ENCODE measurements at regions not wholly inside any gene's neighbourhood (a gene's known extent, or its start where the extent isn't known, plus 50 kb on each side); places are given as distances from the start of the nearest gene placed in this dataset.

- no peak for FAIRE-seq
- H3K36me3 Mint-ChIP-seq (ENCODE audit: low read depth, unreplicated experiment), result no peaks in the 10 kb centered on the region
- no peak overlapping the region for H3K4me2 ChIP-seq (ENCODE audit: low read length)
- H2AFZ ChIP-seq (ENCODE audit: low read depth, low read length), result no peak overlapping the region
- H4K20me1 ChIP-seq (ENCODE audit: insufficient read depth, low read length), result no peaks in the 10 kb centered on the region
- no peaks in the 10 kb centered on the region for H3K27me3 Mint-ChIP-seq (ENCODE audit: low read depth, unreplicated experiment)
- no peaks in the 10 kb centered on the region for H3K4me1 Mint-ChIP-seq (ENCODE audit: low read depth, unreplicated experiment)
- no peak for TF ChIP-seq EZH2 (IDR thresholded peaks at IDR 0.05; ENCODE audit: insufficient read depth, low read length)
- TF ChIP-seq, protein P1, sequence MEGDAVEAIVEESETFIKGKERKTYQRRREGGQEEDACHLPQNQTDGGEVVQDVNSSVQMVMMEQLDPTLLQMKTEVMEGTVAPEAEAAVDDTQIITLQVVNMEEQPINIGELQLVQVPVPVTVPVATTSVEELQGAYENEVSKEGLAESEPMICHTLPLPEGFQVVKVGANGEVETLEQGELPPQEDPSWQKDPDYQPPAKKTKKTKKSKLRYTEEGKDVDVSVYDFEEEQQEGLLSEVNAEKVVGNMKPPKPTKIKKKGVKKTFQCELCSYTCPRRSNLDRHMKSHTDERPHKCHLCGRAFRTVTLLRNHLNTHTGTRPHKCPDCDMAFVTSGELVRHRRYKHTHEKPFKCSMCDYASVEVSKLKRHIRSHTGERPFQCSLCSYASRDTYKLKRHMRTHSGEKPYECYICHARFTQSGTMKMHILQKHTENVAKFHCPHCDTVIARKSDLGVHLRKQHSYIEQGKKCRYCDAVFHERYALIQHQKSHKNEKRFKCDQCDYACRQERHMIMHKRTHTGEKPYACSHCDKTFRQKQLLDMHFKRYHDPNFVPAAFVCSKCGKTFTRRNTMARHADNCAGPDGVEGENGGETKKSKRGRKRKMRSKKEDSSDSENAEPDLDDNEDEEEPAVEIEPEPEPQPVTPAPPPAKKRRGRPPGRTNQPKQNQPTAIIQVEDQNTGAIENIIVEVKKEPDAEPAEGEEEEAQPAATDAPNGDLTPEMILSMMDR (IDR thresholded peaks at IDR 0.05; ENCODE audit: insufficient read depth, low read depth, low read length), result no peak
- H3K36me3 ChIP-seq (ENCODE audit: insufficient read depth, low read length), result no peaks in the 10 kb centered on the region
- no peaks in the 10 kb centered on the region for H3K4me1 ChIP-seq (ENCODE audit: insufficient read depth, low read length)
- no peaks in the 10 kb centered on the region for H3K27me3 ChIP-seq (ENCODE audit: insufficient read depth, low read length)
- no peak overlapping the region for H3K27ac Mint-ChIP-seq (ENCODE audit: unreplicated experiment)
- DNase-seq (ENCODE audit: low read depth), result no peak
- no peaks in the 10 kb centered on the region for H3K79me2 ChIP-seq (ENCODE audit: insufficient read depth, low read length)
- H3K4me3 Mint-ChIP-seq (ENCODE audit: unreplicated experiment), result no peak overlapping the region
- no peak overlapping the region for H3K9ac ChIP-seq (ENCODE audit: low read length)
- no peak overlapping the region for H3K27ac ChIP-seq (ENCODE audit: low read depth, low read length)
- H3K9me3 Mint-ChIP-seq (ENCODE audit: unreplicated experiment), result peaks cover 1% of the 10 kb centered on the region
- H3K4me3 ChIP-seq (ENCODE audit: insufficient read depth, low read depth, low read length), result no peak overlapping the region
- no peaks in the 10 kb centered on the region for H3K9me3 ChIP-seq (ENCODE audit: insufficient read depth, low read depth, low read length)
Measured at GRCh38 chr4:178259566-178259965, 817.3 kb upstream of the AGA start.

- H4K20me1 ChIP-seq (ENCODE audit: insufficient read depth, low read length), result no peaks in the 10 kb centered on the region
- H3K4me2 ChIP-seq (ENCODE audit: low read length), result no peak overlapping the region
- no peak overlapping the region for H3K4me3 Mint-ChIP-seq (ENCODE audit: unreplicated experiment)
- FAIRE-seq, result no peak
- no peak overlapping the region for H3K27ac ChIP-seq (ENCODE audit: low read depth, low read length)
- H3K9me3 ChIP-seq (ENCODE audit: insufficient read depth, low read depth, low read length), result no peaks in the 10 kb centered on the region
- H3K9me3 Mint-ChIP-seq (ENCODE audit: unreplicated experiment), result peaks cover 1% of the 10 kb centered on the region
- no peaks in the 10 kb centered on the region for H3K27me3 Mint-ChIP-seq (ENCODE audit: low read depth, unreplicated experiment)
- no peak overlapping the region for H3K27ac Mint-ChIP-seq (ENCODE audit: unreplicated experiment)
- H2AFZ ChIP-seq (ENCODE audit: low read depth, low read length), result no peak overlapping the region
- H3K9ac ChIP-seq (ENCODE audit: low read length), result no peak overlapping the region
- H3K4me1 ChIP-seq (ENCODE audit: insufficient read depth, low read length), result no peaks in the 10 kb centered on the region
- H3K79me2 ChIP-seq (ENCODE audit: insufficient read depth, low read length), result no peaks in the 10 kb centered on the region
- no peak for DNase-seq (ENCODE audit: low read depth)
- no peaks in the 10 kb centered on the region for H3K36me3 Mint-ChIP-seq (ENCODE audit: low read depth, unreplicated experiment)
- TF ChIP-seq EZH2 (IDR thresholded peaks at IDR 0.05; ENCODE audit: insufficient read depth, low read length), result no peak
- TF ChIP-seq, protein P1 (IDR thresholded peaks at IDR 0.05; ENCODE audit: insufficient read depth, low read depth, low read length), result no peak
- H3K4me3 ChIP-seq (ENCODE audit: insufficient read depth, low read depth, low read length), result no peak overlapping the region
- no peaks in the 10 kb centered on the region for H3K36me3 ChIP-seq (ENCODE audit: insufficient read depth, low read length)
- H3K4me1 Mint-ChIP-seq (ENCODE audit: low read depth, unreplicated experiment), result no peaks in the 10 kb centered on the region
- H3K27me3 ChIP-seq (ENCODE audit: insufficient read depth, low read length), result no peaks in the 10 kb centered on the region
Measured at GRCh38 chr4:178264001-178264400, 821.8 kb upstream of the AGA start.

- Histone ChIP-seq H3K4me2 (ENCODE audit: low read length) (no peak overlapping the region), H3K79me2 (ENCODE audit: insufficient read depth, low read length) (no peaks in the 10 kb centered on the region), H3K27me3 (ENCODE audit: insufficient read depth, low read length) (no peaks in the 10 kb centered on the region), H3K36me3 (ENCODE audit: insufficient read depth, low read length) (no peaks in the 10 kb centered on the region), H3K9ac (ENCODE audit: low read length) (no peak overlapping the region), H3K27ac (ENCODE audit: low read depth, low read length) (no peak overlapping the region), H3K9me3 (ENCODE audit: insufficient read depth, low read depth, low read length) (no peaks in the 10 kb centered on the region), H2AFZ (ENCODE audit: low read depth, low read length) (no peak overlapping the region), H3K4me1 (ENCODE audit: insufficient read depth, low read length) (no peaks in the 10 kb centered on the region), H4K20me1 (ENCODE audit: insufficient read depth, low read length) (no peaks in the 10 kb centered on the region), H3K4me3 (ENCODE audit: insufficient read depth, low read depth, low read length) (no peak overlapping the region)
- no peaks in the 10 kb centered on the region for H3K36me3 Mint-ChIP-seq (ENCODE audit: low read depth, unreplicated experiment)
- H3K4me3 Mint-ChIP-seq (ENCODE audit: unreplicated experiment), result no peak overlapping the region
- no peak for FAIRE-seq
- no peak overlapping the region for H3K27ac Mint-ChIP-seq (ENCODE audit: unreplicated experiment)
- no peak for TF ChIP-seq EZH2 (IDR thresholded peaks at IDR 0.05; ENCODE audit: insufficient read depth, low read length)
- TF ChIP-seq, protein P1 (IDR thresholded peaks at IDR 0.05; ENCODE audit: insufficient read depth, low read depth, low read length), result no peak
- H3K27me3 Mint-ChIP-seq (ENCODE audit: low read depth, unreplicated experiment), result no peaks in the 10 kb centered on the region
- no peaks in the 10 kb centered on the region for H3K9me3 Mint-ChIP-seq (ENCODE audit: unreplicated experiment)
- H3K4me1 Mint-ChIP-seq (ENCODE audit: low read depth, unreplicated experiment), result no peaks in the 10 kb centered on the region
- DNase-seq (ENCODE audit: low read depth), result no peak
Measured at GRCh38 chr4:178271386-178271785, 829.1 kb upstream of the AGA start.
